ENCODE measurements at regions not wholly inside any gene's neighbourhood (a gene's known extent, or its start where the extent isn't known, plus 50 kb on each side); places are given as distances from the start of the nearest gene placed in this dataset.
"Not testable (repeated sequence)": the region's sequence is repeated elsewhere in the genome, so short reads cannot be mapped to it uniquely, and the experiment has no call there.

- no peaks in the 10 kb centered on the region for H3K27me3 ChIP-seq (ENCODE audit: control insufficient read depth, insufficient read depth, low read length)
- H3K36me3 ChIP-seq (ENCODE audit: control insufficient read depth, insufficient read depth, low read length) = no peaks in the 10 kb centered on the region
- DNase-seq (ENCODE audit: low read depth) = no peak
- no peak overlapping the region for H3K4me3 ChIP-seq (ENCODE audit: low read depth, low read length)
- TF ChIP-seq CTCF (IDR thresholded peaks at IDR 0.05; ENCODE audit: insufficient read depth, low read length, poor library complexity, severe bottlenecking) = no peak
These were observed 94.6 kb upstream of the IGFBPL1 start for GRCh38 chr9:38518826-38519225.

GRCh38 chr9:38516273-38516672 is 92.0 kb upstream of the IGFBPL1 start:
- H3K27me3 ChIP-seq (ENCODE audit: control insufficient read depth, insufficient read depth, low read length); H3K4me3 ChIP-seq (ENCODE audit: low read depth, low read length); H3K36me3 ChIP-seq (ENCODE audit: control insufficient read depth, insufficient read depth, low read length): not testable (repeated sequence)
- peak; percentile 16 for DNase-seq (ENCODE audit: low read depth)

GRCh38 chr9:38515055-38515454 is 90.8 kb upstream of the IGFBPL1 start:
- H3K4me3 ChIP-seq (ENCODE audit: low read depth, low read length); DNase-seq (ENCODE audit: low read depth); H3K36me3 ChIP-seq (ENCODE audit: control insufficient read depth, insufficient read depth, low read length); H3K27me3 ChIP-seq (ENCODE audit: control insufficient read depth, insufficient read depth, low read length): not testable (repeated sequence)

GRCh38 chr9:38510340-38510739 is 86.1 kb upstream of the IGFBPL1 start:
- not testable (repeated sequence) for H3K36me3 ChIP-seq (ENCODE audit: control insufficient read depth, insufficient read depth, low read length); DNase-seq (ENCODE audit: low read depth); H3K4me3 ChIP-seq (ENCODE audit: low read depth, low read length); H3K27me3 ChIP-seq (ENCODE audit: control insufficient read depth, insufficient read depth, low read length)

GRCh38 chr9:38507587-38507986 is 83.3 kb upstream of the IGFBPL1 start:
- H3K27me3 ChIP-seq (ENCODE audit: control insufficient read depth, insufficient read depth, low read length) = no peaks in the 10 kb centered on the region
- no peak overlapping the region for H3K4me3 ChIP-seq (ENCODE audit: low read depth, low read length)
- H3K36me3 ChIP-seq (ENCODE audit: control insufficient read depth, insufficient read depth, low read length) = no peaks in the 10 kb centered on the region
- TF ChIP-seq CTCF (IDR thresholded peaks at IDR 0.05; ENCODE audit: insufficient read depth, low read length, poor library complexity, severe bottlenecking) = no peak
- no peak for DNase-seq (ENCODE audit: low read depth)

- H3K36me3 ChIP-seq (ENCODE audit: control insufficient read depth, insufficient read depth, low read length); H3K27me3 ChIP-seq (ENCODE audit: control insufficient read depth, insufficient read depth, low read length); H3K4me3 ChIP-seq (ENCODE audit: low read depth, low read length): not testable (repeated sequence)
- peak; percentile 60 for DNase-seq (ENCODE audit: low read depth)
These were observed 75.9 kb upstream of the IGFBPL1 start for GRCh38 chr9:38500171-38500570.

- not testable (repeated sequence) for H3K4me3 ChIP-seq (ENCODE audit: low read depth, low read length); DNase-seq (ENCODE audit: low read depth); H3K27me3 ChIP-seq (ENCODE audit: control insufficient read depth, insufficient read depth, low read length); H3K36me3 ChIP-seq (ENCODE audit: control insufficient read depth, insufficient read depth, low read length)
These were observed 74.3 kb upstream of the IGFBPL1 start for GRCh38 chr9:38498551-38498950.

- Histone ChIP-seq H3K27me3 (ENCODE audit: control insufficient read depth, insufficient read depth, low read length) (peaks cover 3% of the 10 kb centered on the region), H3K36me3 (ENCODE audit: control insufficient read depth, insufficient read depth, low read length) (no peaks in the 10 kb centered on the region), H3K4me3 (ENCODE audit: low read depth, low read length) (no peak overlapping the region)
- TF ChIP-seq CTCF (IDR thresholded peaks at IDR 0.05; ENCODE audit: insufficient read depth, low read length, poor library complexity, severe bottlenecking) = no peak
- no peak for DNase-seq (ENCODE audit: low read depth)
These were observed 64.8 kb upstream of the IGFBPL1 start for GRCh38 chr9:38489057-38489456.
